Panc1 (cell line): ENCODE measurements at regions not wholly inside any gene's neighbourhood (a gene's known extent, or its start where the extent isn't known, plus 50 kb on each side); places are given as distances from the start of the nearest gene placed in this dataset.

ENCODE experiments used
- ATAC-seq: fragments of 200-7000 bp; cut with Tn5 transposase; 2 replicates; pipeline ENCODE4 v1.9.1; 2020; ENCODE audit warnings: mild to moderate bottlenecking, moderate library complexity
- BruUV-seq: library from RNA; stranded (reverse); fragments of 400-500 nt; replicated peaks from 2 replicates; lab custom pipeline; 2021; lab: Mats Ljungman, UMichigan
- CTCF ChIA-PET: fragments of 300-600 bp; sonication (Branson Sonifier 250); formaldehyde crosslinking; loops from one replicate; lab custom pipeline; 2022; ENCODE audit warnings: antibody characterized with exemption; lab: Charles Lee
- POLR2A ChIA-PET: fragments of 300-600 bp; sonication (Branson Sonifier 250); formaldehyde crosslinking; loops from one replicate; lab custom pipeline; 2022; ENCODE audit warnings: antibody characterized with exemption; lab: Charles Lee
- DNase-seq: peaks from one replicate; pipeline ENCODE4 v3.0.0-alpha.2; 2010; ENCODE audit warnings: low read depth, low spot score
- H3K27ac ChIP-seq: 2 replicates; pipeline ENCODE4 v1.5.1; 2011; ENCODE audit warnings: mild to moderate bottlenecking, low read length, inconsistent platforms
- H3K27me3 ChIP-seq: fragments of 200-500 bp; sonication (Bioruptor generic); 2 replicates; pipeline ENCODE4 v1.6.0; 2014; ENCODE audit warnings: low read length, inconsistent platforms; ENCODE audit not compliant: control insufficient read depth, insufficient read depth
- H3K36me3 ChIP-seq: fragments of 200-500 bp; sonication (Bioruptor generic); 2 replicates; pipeline ENCODE4 v1.5.1; 2014; ENCODE audit warnings: inconsistent platforms, mild to moderate bottlenecking, low read length, moderate library complexity; ENCODE audit not compliant: control insufficient read depth, insufficient read depth
- H3K4me1 ChIP-seq: 2 replicates; pipeline ENCODE4 v1.5.1; 2011; ENCODE audit warnings: inconsistent platforms, mild to moderate bottlenecking, low read length, moderate library complexity; ENCODE audit not compliant: control insufficient read depth, insufficient read depth
- H3K4me3 ChIP-seq, 2 experiments: 2 replicates each; pipeline ENCODE4 v1.5.1; 2011 to 2012; ENCODE audit warnings: low read depth in 2 of 2, low read length in 2 of 2, mild to moderate bottlenecking in 2 of 2, inconsistent platforms in 1 of 2, moderate library complexity in 1 of 2
- H3K9me3 ChIP-seq: fragments of 200-500 bp; sonication (Bioruptor generic); 2 replicates; pipeline ENCODE4 v1.5.1; 2014; ENCODE audit warnings: low read depth, mild to moderate bottlenecking, inconsistent platforms, low read length, moderate library complexity; ENCODE audit not compliant: control insufficient read depth, insufficient read depth
- POLR2AphosphoS5 ChIP-seq: IDR thresholded peaks from 2 replicates; pipeline ENCODE4 v1.6.1; 2012; ENCODE audit warnings: mild to moderate bottlenecking, low read depth, low read length, moderate library complexity
- REST ChIP-seq, 2 experiments: IDR thresholded peaks; 2 replicates each; pipeline ENCODE4 v1.6.1; 2011 to 2012; ENCODE audit warnings: low read depth in 2 of 2, control low read depth in 1 of 2, low read length in 1 of 2, mild to moderate bottlenecking in 1 of 2, moderate library complexity in 1 of 2; ENCODE audit not compliant: insufficient read depth in 1 of 2
- SIN3A ChIP-seq: IDR thresholded peaks from 2 replicates; pipeline ENCODE4 v1.6.1; 2012; ENCODE audit warnings: low read depth, mild to moderate bottlenecking, low read length, moderate library complexity, borderline replicate concordance; ENCODE audit not compliant: insufficient read depth
- TCF7L2 ChIP-seq: IDR thresholded peaks from 2 replicates; pipeline ENCODE4 v1.6.1; 2011; ENCODE audit warnings: mild to moderate bottlenecking, low read depth, low read length, inconsistent platforms
- in situ Hi-C: cut with HindIII; loops from 2 replicates; pipeline ENCODE4 v1.10.0; 2016; ENCODE audit warnings: low sequenced_read_pairs, low pct_unique_long_range_greater_than_20kb
- intact Hi-C: fragments of 100-400 bp; cut with micrococcal nuclease; formaldehyde crosslinking; loops from one replicate; pipeline ENCODE4 v1.10.0; 2022; ENCODE audit not compliant: unreplicated experiment
- TF ChIP-seq, protein P1 (sequence below): fragments of 450-650 bp; IDR thresholded peaks from 2 replicates; pipeline ENCODE4 v1.5.1; 2017; ENCODE audit warnings: mild to moderate bottlenecking

- in situ Hi-C loops, result no loop called here
- ChIA-PET CTCF (no interaction called here), POLR2A (no interaction called here)
Observed at GRCh38 chr1:222288053-222288452, 259.9 kb downstream of the HHIPL2 start.

GRCh38 chr1:222286011-222286410, 261.9 kb downstream of the HHIPL2 start:
- intact Hi-C loops (no loop called here), in situ Hi-C loops (no loop called here)
- ChIA-PET CTCF (no interaction called here), POLR2A (no interaction called here)
- BruUV-seq, result no TSS peak
- TF ChIP-seq POLR2AphosphoS5, result no peak
- TF ChIP-seq SIN3A, result no peak
- TF ChIP-seq, protein P1, sequence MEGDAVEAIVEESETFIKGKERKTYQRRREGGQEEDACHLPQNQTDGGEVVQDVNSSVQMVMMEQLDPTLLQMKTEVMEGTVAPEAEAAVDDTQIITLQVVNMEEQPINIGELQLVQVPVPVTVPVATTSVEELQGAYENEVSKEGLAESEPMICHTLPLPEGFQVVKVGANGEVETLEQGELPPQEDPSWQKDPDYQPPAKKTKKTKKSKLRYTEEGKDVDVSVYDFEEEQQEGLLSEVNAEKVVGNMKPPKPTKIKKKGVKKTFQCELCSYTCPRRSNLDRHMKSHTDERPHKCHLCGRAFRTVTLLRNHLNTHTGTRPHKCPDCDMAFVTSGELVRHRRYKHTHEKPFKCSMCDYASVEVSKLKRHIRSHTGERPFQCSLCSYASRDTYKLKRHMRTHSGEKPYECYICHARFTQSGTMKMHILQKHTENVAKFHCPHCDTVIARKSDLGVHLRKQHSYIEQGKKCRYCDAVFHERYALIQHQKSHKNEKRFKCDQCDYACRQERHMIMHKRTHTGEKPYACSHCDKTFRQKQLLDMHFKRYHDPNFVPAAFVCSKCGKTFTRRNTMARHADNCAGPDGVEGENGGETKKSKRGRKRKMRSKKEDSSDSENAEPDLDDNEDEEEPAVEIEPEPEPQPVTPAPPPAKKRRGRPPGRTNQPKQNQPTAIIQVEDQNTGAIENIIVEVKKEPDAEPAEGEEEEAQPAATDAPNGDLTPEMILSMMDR, result no peak
- TF ChIP-seq TCF7L2, result no peak
- TF ChIP-seq REST (IDR thresholded peaks at IDR 0.05; ENCODE audit: insufficient read depth in 1 of 2, low read depth in 2 of 2, low read length in 1 of 2), result no peak
- no peaks in the 10 kb centered on the region for H3K4me1 ChIP-seq
- H3K9me3 ChIP-seq, result no peaks in the 10 kb centered on the region
- no peak overlapping the region for H3K4me3 ChIP-seq
- no peak for DNase-seq
- ATAC-seq, result no peak
- H3K27ac ChIP-seq, result no peak overlapping the region
- H3K27me3 ChIP-seq, result no peaks in the 10 kb centered on the region
- H3K36me3 ChIP-seq, result no peaks in the 10 kb centered on the region

More at GRCh38 chr1:222288053-222288452, 259.9 kb downstream of the HHIPL2 start:
- no peaks in the 10 kb centered on the region for H3K27me3 ChIP-seq
- no peaks in the 10 kb centered on the region for H3K36me3 ChIP-seq
- H3K4me1 ChIP-seq, result no peaks in the 10 kb centered on the region
- TF ChIP-seq, protein P1, result no peak
- TF ChIP-seq SIN3A (no peak), REST (IDR thresholded peaks at IDR 0.05; ENCODE audit: insufficient read depth in 1 of 2, low read depth in 2 of 2, low read length in 1 of 2) (no peak), POLR2AphosphoS5 (no peak), TCF7L2 (no peak)
- no TSS peak for BruUV-seq
- ATAC-seq (no peak), DNase-seq (no peak)
- intact Hi-C loops, result no loop called here
- no peaks in the 10 kb centered on the region for H3K9me3 ChIP-seq
- H3K4me3 ChIP-seq, result no peak overlapping the region
- no peak overlapping the region for H3K27ac ChIP-seq
